ENCODE measurements at regions not wholly inside any gene's neighbourhood (a gene's known extent, or its start where the extent isn't known, plus 50 kb on each side); places are given as distances from the start of the nearest gene placed in this dataset.

- Histone ChIP-seq H4K20me1 (ENCODE audit: insufficient read depth, low read length) (no peaks in the 10 kb centered on the region), H3K4me3 (ENCODE audit: insufficient read depth, low read depth, low read length) (no peak overlapping the region), H2BK15ac (ENCODE audit: low read depth, low read length) (peak overlapping the region; percentile 82; the same call in 1 of the 3 replicates), H2BK120ac (ENCODE audit: low read depth, low read length) (peak overlapping the region; percentile 98), H3K27me3 (ENCODE audit: control insufficient read depth, insufficient read depth, low read length) (no peaks in the 10 kb centered on the region), H2AK5ac (ENCODE audit: low read depth, low read length) (peak overlapping the region; percentile 70), H3K4me1 (ENCODE audit: control insufficient read depth, insufficient read depth, low read length) (peaks cover 16% of the 10 kb centered on the region), H3K56ac (ENCODE audit: extremely low read depth, insufficient read depth, low read length) (no peak overlapping the region), H3K9ac (ENCODE audit: low read depth, low read length) (no peak overlapping the region; the same call in 1 of the 2 replicates), H4K5ac (ENCODE audit: low read depth, low read length) (peak overlapping the region; percentile 95), H2BK5ac (ENCODE audit: low read depth, low read length, poor library complexity, severe bottlenecking) (peak overlapping the region; percentile 97), H3K27ac (ENCODE audit: insufficient read depth, low read length) (peak overlapping the region; percentile 80; the same call in 1 of the 2 replicates), H4K8ac (ENCODE audit: low read depth in 2 of 2, low read length in 2 of 2) (peak overlapping the region; percentile 85 to 86; a peak in 3 of 4 replicates), H3K79me1 (ENCODE audit: low read depth in 1 of 2, low read length in 2 of 2) (peaks cover 0 to 9% of the 10 kb centered on the region in 2 experiments; a peak in 2 of 4 replicates), H4K91ac (ENCODE audit: insufficient read depth, low read depth, low read length) (peak overlapping the region; percentile 91), H3K4ac (ENCODE audit: low read depth, low read length) (peak overlapping the region; percentile 83), H3K36me3 (ENCODE audit: control insufficient read depth, insufficient read depth, low read length) (no peaks in the 10 kb centered on the region), H3K4me2 (ENCODE audit: low read depth, low read length) (no peak overlapping the region), H3K9me3 (ENCODE audit: control insufficient read depth, insufficient read depth, low read length) (no peaks in the 10 kb centered on the region), H2AK9ac (replicated peaks; ENCODE audit: low read depth, low read length, poor library complexity) (no peak overlapping the region), H3K14ac (replicated peaks; ENCODE audit: low read depth, low read length) (peak overlapping the region; percentile 83), H2AFZ (replicated peaks; ENCODE audit: low read length, poor library complexity) (no peak overlapping the region), H3K18ac (ENCODE audit: low read depth, low read length) (peak overlapping the region; percentile 93), H2BK20ac (ENCODE audit: low read depth, low read length) (peak overlapping the region; percentile 94), H3K9me1 (ENCODE audit: insufficient read depth, low read length) (peaks cover 6% of the 10 kb centered on the region), H3K23ac (ENCODE audit: low read depth, low read length) (peak overlapping the region; percentile 26)
- no peak for DNase-seq
- WGBS, 2 experiments (ENCODE audit: extremely low coverage in 2 of 2, insufficient read length in 1 of 2) = no CpG with 5 or more reads among the region's 4 CpGs
- CTCF ChIA-PET = interaction anchor here (1.1 kb wide), 1 partner anchor 360 kb away, joined by 3 read pairs; no protein-coding TSS in a partner anchor
- POLR2A ChIA-PET (ENCODE audit: unreplicated experiment) = interaction anchor here (0.9 to 1.9 kb wide), 2 partner anchors 21 to 56 kb away, joined by 3 to 4 read pairs; partner anchors contain the start of gene PDE5A
- TF ChIP-seq BHLHE40 (IDR thresholded peaks at IDR 0.05; ENCODE audit: low read depth, low read length) (no peak), RFX5 (IDR thresholded peaks at IDR 0.05; ENCODE audit: low read depth, low read length) (no peak), ELK1 (IDR thresholded peaks at IDR 0.05; ENCODE audit: borderline replicate concordance, low read depth, low read length) (no peak), RAD21 (IDR thresholded peaks at IDR 0.05; ENCODE audit: low read length) (no peak)
- in situ Hi-C loops (cut with MboI; ENCODE audit: low sequenced_read_pairs) (no loop called here), intact Hi-C loops (cut with micrococcal nuclease) (no loop called here), dilution Hi-C loops (cut with HindIII; ENCODE audit: low sequenced_read_pairs, unreplicated experiment) (no loop called here)
- no peak for ATAC-seq (ENCODE audit: low read depth)
- BruUV-seq (replicated peaks) = no TSS peak
These were observed 55.9 kb upstream of the PDE5A start for GRCh38 chr4:119684463-119684862.
